Esophagus (tissue), 2 donors: ENCODE measurements at regions not wholly inside any gene's neighbourhood (a gene's known extent, or its start where the extent isn't known, plus 50 kb on each side); places are given as distances from the start of the nearest gene placed in this dataset.
"Not testable (repeated sequence)": the region's sequence is repeated elsewhere in the genome, so short reads cannot be mapped to it uniquely, and the experiment has no call there.

ENCODE experiments used
- H3K27ac ChIP-seq, 2 donors: one replicate each; pipeline ENCODE4 v1.5.1; 2013; ENCODE audit warnings: low read depth in 2 of 2, mild to moderate bottlenecking in 2 of 2, inconsistent platforms in 1 of 2, low read length in 1 of 2, moderate library complexity in 1 of 2
- H3K27me3 ChIP-seq, 2 donors: one replicate each; pipeline ENCODE4 v1.6.1; 2013; ENCODE audit warnings: low read length in 2 of 2, control low read depth in 1 of 2, mild to moderate bottlenecking in 1 of 2; ENCODE audit not compliant: insufficient read depth in 2 of 2, control insufficient read depth in 1 of 2
- H3K36me3 ChIP-seq, 2 donors: one replicate each; pipeline ENCODE4 v1.6.1; 2013; ENCODE audit warnings: low read length in 1 of 2; ENCODE audit not compliant: control insufficient read depth in 2 of 2, insufficient read depth in 2 of 2
- H3K4me1 ChIP-seq, 2 donors: one replicate each; pipeline ENCODE4 v1.6.1; 2013; ENCODE audit warnings: low read length in 1 of 2; ENCODE audit not compliant: control insufficient read depth in 2 of 2, insufficient read depth in 2 of 2
- H3K4me3 ChIP-seq, 2 donors: one replicate each; pipeline ENCODE4 v1.5.1; 2013; ENCODE audit warnings: low read length in 2 of 2, mild to moderate bottlenecking in 2 of 2, low read depth in 1 of 2, moderate library complexity in 1 of 2
- H3K9me3 ChIP-seq, 2 donors: one replicate each; pipeline ENCODE4 v1.6.1; 2013; ENCODE audit warnings: mild to moderate bottlenecking in 2 of 2, low read depth in 1 of 2, low read length in 1 of 2, moderate library complexity in 1 of 2; ENCODE audit not compliant: control insufficient read depth in 2 of 2, insufficient read depth in 1 of 2
- WGBS, 2 donors: extraction: QIAGEN DNeasy Blood & Tissue Kit; methylation state at CpG; one replicate each; pipeline ENCODE4 v1.1.7; 2013; 5-methylcytosine and 5-hydroxymethylcytosine counted together
- donor health status: healthy with polysubstance abuse.
- donor health status: Bipolar disorder and iron deficiency.

DNA sequence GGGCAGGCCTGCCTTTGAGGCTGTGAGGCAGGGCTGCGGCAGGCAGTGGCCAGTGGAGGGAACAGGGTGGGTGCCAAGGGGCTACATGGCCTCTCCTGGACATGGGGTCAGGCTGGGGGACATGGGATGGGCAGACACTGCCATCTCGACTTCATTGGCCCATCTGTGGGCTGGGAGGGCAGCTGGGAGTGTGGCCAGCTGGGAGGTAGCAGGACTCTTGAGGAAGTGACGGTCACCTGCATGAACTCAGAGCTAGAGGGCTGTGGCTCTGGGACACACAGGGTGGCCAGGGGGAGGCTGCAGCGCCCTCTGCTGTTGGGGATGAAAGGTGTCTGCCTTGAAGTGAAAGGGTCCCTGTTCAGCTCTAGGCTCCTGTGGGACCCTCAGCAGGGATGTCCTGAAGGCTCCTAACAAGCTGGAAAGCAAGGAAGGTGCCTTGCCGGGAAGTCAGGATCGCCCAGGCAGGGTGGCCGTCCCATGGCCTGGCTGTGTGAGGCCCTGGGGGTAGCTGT, 244.0 kb downstream of the ANKRD30B start:
- H3K4me1 ChIP-seq, H3K9me3 ChIP-seq, H3K27me3 ChIP-seq, H3K36me3 ChIP-seq, H3K27ac ChIP-seq, H3K4me3 ChIP-seq: not testable (repeated sequence)
- 74 to 77% methylated on average over 7 of the region's 7 CpGs for WGBS, 2 donors

DNA sequence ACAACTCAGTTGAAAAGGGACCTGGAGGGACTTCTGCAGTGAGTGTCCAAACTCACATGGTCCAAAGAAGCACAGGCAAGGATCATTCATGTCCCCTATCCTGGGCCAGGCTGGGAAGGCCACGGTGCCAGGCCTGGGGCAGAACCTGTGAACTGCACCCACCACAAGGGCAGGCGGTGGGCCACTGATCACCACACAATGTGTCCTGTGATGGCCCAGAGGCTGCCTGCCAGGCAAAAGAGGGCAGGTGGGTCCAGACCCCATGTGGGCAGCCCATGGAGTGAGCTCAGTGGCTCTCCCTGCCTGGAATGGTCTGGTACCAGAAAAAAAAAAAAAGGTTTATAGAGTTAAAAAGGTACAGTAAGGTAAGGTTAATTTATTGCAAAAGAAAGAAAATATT, 244.8 kb downstream of the ANKRD30B start:
- not testable (repeated sequence) for H3K4me3 ChIP-seq, H3K27ac ChIP-seq, H3K36me3 ChIP-seq, H3K4me1 ChIP-seq, H3K27me3 ChIP-seq
- 80 to 81% methylated on average over 2 of the region's 2 CpGs for WGBS, 2 donors
- H3K9me3 ChIP-seq = peaks cover 0 to 12% of the 10 kb centered on the region in 2 donors

DNA sequence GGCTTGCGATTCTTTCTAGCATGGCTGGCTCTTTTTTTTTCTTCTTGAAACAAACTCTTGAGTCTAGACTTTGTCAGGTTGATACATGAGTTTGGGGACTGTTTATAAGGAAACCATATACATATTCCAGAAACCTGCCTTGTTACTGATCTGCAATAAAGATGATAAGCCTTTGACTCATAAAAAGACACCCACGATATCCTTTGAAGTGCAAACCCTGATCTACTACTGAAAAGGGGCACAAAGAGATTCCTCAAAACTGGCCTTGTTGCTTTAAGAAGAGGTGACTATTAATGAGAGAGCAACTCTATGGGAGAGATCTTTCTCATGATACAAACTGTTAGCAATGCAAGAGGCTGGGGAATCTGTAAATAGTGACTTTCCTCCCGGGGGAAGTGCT, 247.1 kb downstream of the ANKRD30B start:
- H3K4me3 ChIP-seq, H3K27me3 ChIP-seq, H3K27ac ChIP-seq, H3K36me3 ChIP-seq, H3K4me1 ChIP-seq: not testable (repeated sequence)
- WGBS, 2 donors = 73 to 79% methylated on average over 3 of the region's 3 CpGs
- peaks cover 9 to 26% of the 10 kb centered on the region in 2 donors for H3K9me3 ChIP-seq

DNA sequence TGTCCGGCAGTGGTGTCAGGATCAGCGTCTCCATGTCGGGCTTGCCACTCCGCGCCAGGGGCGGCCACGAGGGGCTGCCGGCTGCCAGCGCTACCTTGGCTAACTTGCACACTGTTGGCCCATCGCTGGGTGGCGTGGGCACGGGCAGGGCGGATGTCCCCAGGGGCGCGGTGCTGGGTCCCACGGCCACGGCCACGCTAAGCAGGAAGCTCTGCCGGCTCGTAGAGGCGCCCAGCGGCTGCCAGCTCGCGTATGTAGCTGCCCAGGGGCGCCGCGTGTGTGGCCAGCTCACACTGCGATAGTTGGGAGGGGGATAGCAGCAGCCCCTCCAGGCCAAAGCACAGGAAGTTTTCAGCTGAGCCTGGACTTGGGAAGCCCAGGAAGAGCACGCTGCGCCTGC, 249.4 kb downstream of the ANKRD30B start:
- no peaks in the 10 kb centered on the region for H3K4me1 ChIP-seq
- H3K4me3 ChIP-seq = no peak overlapping the region
- H3K9me3 ChIP-seq = peaks cover 12 to 19% of the 10 kb centered on the region in 2 donors
- no peak overlapping the region for H3K27ac ChIP-seq
- 95 to 96% methylated on average over 30 of the region's 30 CpGs for WGBS, 2 donors
- no peaks in the 10 kb centered on the region for H3K36me3 ChIP-seq
- H3K27me3 ChIP-seq = no peaks in the 10 kb centered on the region

DNA sequence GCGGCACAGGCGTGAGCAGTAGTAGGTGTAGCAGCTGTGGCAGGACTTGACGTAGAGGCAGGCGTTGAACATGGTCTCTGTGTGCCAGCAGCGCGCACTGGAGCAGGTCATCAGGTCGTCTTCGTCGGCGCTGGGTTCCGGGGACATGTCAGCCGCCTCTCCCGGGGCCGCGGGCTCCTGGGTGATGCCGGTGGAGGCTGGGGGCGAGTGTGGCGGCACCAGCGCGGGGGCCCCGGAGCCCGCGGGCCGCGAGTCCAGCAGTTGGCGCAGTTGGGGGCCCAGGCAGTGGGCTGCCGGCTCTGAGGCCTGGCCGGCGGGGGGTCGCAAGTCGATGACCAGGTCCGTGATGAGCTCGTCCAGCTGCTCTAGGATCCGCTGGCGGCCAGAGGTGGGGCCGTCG, 249.9 kb downstream of the ANKRD30B start:
- not testable (repeated sequence) for H3K27ac ChIP-seq, H3K36me3 ChIP-seq, H3K27me3 ChIP-seq, H3K4me1 ChIP-seq, H3K4me3 ChIP-seq
- 93 to 97% methylated on average over 26 to 37 of the region's 37 CpGs for WGBS, 2 donors
- H3K9me3 ChIP-seq = peaks cover 12 to 19% of the 10 kb centered on the region in 2 donors

DNA sequence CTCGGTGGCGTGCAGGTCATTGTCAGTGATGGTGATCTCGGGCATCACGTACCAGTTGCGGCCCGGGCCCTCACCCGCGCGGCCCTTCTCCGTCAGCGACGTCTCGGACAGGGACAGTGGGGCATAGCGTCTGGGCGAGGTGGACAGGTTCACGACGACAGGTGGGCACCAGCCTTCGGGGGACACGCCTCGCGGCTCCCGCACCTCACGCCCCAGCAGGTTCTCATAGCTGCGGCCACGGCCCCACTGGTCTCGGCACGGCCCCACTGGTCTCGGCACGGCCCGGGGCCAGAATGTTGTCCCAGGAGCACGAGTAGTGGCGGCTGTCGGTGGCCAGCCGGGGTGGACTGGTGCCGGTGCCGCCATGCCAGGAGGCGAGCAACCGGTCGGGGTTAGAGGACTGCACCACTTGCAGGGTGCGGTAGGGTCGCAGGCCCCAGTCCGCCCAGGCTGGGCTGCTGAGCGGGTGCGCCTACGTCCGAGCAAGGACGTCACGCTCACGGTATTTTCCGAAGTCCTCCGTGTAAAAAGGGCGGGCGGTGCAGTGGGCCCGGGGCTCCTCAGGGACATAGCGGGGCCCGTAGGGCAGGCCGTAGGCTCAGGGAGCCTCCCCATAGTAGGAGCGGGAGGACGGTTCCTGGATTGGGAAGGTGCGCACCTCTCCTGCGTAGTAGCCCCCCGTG, 250.5 kb downstream of the ANKRD30B start:
- peaks cover 15 to 19% of the 10 kb centered on the region in 2 donors for H3K9me3 ChIP-seq
- 95 to 97% methylated on average over 58 to 62 of the region's 62 CpGs for WGBS, 2 donors
- not testable (repeated sequence) for H3K4me1 ChIP-seq, H3K36me3 ChIP-seq, H3K4me3 ChIP-seq, H3K27me3 ChIP-seq, H3K27ac ChIP-seq

DNA sequence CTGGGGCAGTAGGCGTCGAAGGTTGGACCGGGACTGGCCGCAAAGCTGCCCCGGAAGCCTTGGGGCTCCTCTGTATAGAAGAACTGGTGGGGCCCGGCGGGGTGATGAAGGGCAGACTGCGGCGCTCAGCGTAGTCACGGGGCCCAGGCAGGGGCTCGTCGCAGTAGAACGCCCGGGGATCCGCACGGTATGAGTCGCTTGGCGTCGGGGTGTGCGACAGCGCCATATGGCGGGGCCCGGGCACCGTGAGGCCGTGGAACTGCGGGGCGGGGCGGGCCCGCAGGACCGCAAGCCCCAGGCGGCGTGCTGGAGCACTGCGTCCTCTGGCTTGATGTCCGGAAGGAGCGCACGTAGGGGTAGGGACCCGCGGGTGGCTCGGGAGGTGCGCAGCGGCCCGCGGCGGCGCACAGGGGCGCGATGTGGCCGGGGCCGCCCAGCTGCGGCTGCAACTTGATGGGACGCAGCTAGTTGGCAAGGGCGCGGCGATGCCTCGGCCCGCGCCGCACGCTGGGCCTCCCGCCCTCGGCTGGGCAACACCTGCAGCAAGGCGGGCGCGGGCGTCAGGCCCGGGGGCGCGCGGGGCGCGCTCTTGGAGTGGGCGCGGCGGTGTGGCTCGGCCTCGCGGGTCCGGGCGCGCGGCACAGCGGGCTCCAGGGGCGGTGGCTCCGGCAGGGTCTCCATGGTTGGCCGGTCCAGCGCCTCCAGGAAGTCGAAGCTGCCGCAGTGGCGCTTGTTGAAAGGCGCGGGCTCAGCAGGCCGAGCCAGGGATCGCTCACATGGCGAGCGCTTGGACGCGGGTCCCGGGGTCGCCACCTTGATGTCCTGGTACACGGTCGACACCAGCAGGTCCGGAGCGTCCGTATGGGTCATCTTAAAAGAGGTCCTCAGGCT, 251.4 kb downstream of the ANKRD30B start:
- Histone ChIP-seq H3K4me1 (no peaks in the 10 kb centered on the region), H3K36me3 (no peaks in the 10 kb centered on the region), H3K27ac (no peak overlapping the region), H3K9me3 (peaks cover 18 to 19% of the 10 kb centered on the region in 2 donors), H3K27me3 (no peaks in the 10 kb centered on the region), H3K4me3 (no peak overlapping the region)
- WGBS, 2 donors = 35 to 44% methylated on average over 81 to 105 of the region's 105 CpGs

DNA sequence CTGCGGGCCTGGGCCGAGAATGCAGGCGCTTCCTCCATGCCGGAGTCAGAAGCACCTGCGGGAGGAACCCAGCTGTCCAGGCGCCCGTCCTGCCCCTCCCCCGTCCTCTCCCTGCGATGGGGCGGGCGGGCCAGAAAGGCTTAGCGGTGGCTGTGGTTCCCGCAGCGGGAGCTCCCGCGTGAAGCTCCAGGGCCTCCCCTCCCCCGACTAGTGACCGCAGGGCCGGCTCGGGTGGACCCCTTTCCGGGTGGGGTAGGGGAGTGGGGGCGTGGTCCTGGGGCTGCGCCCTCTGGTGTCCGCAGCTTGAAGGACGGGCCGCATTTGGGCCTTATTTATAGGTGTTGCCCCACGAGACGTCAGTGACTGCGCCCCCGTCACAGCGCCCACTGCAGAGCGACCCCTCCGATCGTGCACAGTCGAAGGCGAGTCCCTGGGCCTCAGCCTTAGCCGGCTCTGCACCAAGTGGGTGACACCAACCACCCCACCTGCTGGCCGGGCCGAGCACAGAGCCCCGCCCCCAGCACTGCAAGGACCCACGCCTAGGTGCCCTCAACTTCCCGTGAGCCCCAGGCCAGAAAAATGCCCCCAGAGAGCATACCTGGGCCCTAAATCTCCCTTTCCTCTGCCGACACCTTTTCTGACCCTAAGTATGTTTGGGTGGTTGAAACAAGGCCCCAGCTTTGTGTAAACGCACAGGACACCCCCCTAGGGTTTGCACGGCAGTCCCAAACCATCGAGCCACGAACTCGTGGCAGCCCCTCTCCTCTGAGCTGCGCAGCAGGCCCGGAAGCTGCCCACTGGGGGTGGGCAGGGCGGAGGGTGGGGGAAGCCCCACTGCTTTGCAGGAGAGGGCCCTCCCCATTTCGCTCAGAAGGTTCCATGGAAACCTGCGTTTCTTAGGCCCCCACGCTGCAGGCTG, 252.4 kb downstream of the ANKRD30B start:
- H3K27me3 ChIP-seq, H3K27ac ChIP-seq, H3K4me3 ChIP-seq, H3K4me1 ChIP-seq, H3K36me3 ChIP-seq: not testable (repeated sequence)
- H3K9me3 ChIP-seq = peaks cover 22 to 23% of the 10 kb centered on the region in 2 donors
- WGBS, 2 donors = 55 to 65% methylated on average over 29 to 54 of the region's 54 CpGs

DNA sequence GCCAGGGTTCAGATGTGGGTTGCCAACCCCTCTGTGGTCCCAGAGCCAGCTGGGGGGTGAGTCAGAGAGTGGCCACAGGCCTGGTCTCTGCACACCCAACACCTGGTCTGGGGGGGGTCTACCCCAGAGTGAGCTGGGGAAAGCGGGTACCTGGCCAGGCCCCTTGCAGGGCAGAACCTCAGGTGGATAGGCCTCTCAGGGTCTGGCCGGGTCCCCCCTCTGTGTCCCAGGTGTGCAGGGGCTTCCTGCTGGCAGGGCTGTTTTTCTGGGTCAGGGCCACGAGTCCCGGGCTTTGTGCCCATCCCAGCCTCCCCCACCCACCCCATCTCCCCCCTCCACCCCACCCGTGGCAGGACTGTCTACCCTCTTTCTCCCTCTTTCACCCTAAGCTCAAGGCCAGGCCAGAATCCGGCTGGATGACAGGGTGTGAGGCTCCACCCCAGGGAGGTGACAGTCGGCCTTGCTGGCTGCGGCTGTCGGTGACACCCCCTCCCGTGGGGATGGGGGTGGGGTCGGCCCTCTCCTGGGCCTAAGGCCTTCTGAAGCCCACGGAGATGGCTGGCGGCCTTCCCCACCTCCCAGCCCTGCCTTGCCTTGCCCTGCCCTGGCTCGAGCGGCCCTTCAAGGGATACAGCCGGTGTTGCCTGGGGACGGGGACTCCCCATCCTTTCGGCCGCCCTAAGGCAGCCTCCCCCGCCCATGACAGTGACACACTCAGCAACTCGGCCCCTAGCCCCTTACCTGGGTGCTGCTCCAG, 253.2 kb downstream of the ANKRD30B start:
- Histone ChIP-seq H3K9me3 (peaks cover 25 to 28% of the 10 kb centered on the region in 2 donors), H3K4me3 (peak overlapping the region in 1 of 2 donors; percentile 11)
- H3K36me3 ChIP-seq, H3K27ac ChIP-seq, H3K4me1 ChIP-seq, H3K27me3 ChIP-seq: not testable (repeated sequence)
- WGBS, 2 donors = 87 to 88% methylated on average over 17 to 21 of the region's 21 CpGs
